ENCODE measurements at regions not wholly inside any gene's neighbourhood (a gene's known extent, or its start where the extent isn't known, plus 50 kb on each side); places are given as distances from the start of the nearest gene placed in this dataset.

- H3K9me2 ChIP-seq (ENCODE audit: insufficient read depth): no peaks in the 10 kb centered on the region
- ChIA-PET RAD21 (ENCODE audit: low non-redundant PET in 1 of 2, low total read pairs in 2 of 2, uncharacterized antibody in 2 of 2, unreplicated experiment in 2 of 2) (no interaction called here), CTCF (no interaction called here), POLR2A (no interaction called here)
- TF ChIP-seq, protein P1, sequence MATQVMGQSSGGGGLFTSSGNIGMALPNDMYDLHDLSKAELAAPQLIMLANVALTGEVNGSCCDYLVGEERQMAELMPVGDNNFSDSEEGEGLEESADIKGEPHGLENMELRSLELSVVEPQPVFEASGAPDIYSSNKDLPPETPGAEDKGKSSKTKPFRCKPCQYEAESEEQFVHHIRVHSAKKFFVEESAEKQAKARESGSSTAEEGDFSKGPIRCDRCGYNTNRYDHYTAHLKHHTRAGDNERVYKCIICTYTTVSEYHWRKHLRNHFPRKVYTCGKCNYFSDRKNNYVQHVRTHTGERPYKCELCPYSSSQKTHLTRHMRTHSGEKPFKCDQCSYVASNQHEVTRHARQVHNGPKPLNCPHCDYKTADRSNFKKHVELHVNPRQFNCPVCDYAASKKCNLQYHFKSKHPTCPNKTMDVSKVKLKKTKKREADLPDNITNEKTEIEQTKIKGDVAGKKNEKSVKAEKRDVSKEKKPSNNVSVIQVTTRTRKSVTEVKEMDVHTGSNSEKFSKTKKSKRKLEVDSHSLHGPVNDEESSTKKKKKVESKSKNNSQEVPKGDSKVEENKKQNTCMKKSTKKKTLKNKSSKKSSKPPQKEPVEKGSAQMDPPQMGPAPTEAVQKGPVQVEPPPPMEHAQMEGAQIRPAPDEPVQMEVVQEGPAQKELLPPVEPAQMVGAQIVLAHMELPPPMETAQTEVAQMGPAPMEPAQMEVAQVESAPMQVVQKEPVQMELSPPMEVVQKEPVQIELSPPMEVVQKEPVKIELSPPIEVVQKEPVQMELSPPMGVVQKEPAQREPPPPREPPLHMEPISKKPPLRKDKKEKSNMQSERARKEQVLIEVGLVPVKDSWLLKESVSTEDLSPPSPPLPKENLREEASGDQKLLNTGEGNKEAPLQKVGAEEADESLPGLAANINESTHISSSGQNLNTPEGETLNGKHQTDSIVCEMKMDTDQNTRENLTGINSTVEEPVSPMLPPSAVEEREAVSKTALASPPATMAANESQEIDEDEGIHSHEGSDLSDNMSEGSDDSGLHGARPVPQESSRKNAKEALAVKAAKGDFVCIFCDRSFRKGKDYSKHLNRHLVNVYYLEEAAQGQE (IDR thresholded peaks at IDR 0.05; ENCODE audit: low read depth): no peak
- TF ChIP-seq SIN3A (IDR thresholded peaks at IDR 0.05; ENCODE audit: low read depth) (no peak), EZH2 (IDR thresholded peaks at IDR 0.05) (no peak), ZNF274 (IDR thresholded peaks at IDR 0.05; ENCODE audit: low read depth, low read length) (no peak), CBX3 (IDR thresholded peaks at IDR 0.05; ENCODE audit: low read depth) (no peak), ZFX (IDR thresholded peaks at IDR 0.05) (no peak), SRF (IDR thresholded peaks at IDR 0.05; ENCODE audit: low read depth) (no peak), EGR1 (IDR thresholded peaks at IDR 0.05; ENCODE audit: low read depth) (no peak), ELF1 (IDR thresholded peaks at IDR 0.05; ENCODE audit: borderline replicate concordance, low read depth) (no peak)
- TF ChIP-seq, protein P2, sequence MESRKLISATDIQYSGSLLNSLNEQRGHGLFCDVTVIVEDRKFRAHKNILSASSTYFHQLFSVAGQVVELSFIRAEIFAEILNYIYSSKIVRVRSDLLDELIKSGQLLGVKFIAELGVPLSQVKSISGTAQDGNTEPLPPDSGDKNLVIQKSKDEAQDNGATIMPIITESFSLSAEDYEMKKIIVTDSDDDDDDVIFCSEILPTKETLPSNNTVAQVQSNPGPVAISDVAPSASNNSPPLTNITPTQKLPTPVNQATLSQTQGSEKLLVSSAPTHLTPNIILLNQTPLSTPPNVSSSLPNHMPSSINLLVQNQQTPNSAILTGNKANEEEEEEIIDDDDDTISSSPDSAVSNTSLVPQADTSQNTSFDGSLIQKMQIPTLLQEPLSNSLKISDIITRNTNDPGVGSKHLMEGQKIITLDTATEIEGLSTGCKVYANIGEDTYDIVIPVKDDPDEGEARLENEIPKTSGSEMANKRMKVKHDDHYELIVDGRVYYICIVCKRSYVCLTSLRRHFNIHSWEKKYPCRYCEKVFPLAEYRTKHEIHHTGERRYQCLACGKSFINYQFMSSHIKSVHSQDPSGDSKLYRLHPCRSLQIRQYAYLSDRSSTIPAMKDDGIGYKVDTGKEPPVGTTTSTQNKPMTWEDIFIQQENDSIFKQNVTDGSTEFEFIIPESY (IDR thresholded peaks at IDR 0.05; ENCODE audit: extremely low read depth, insufficient replicate concordance, low read length): no peak
- TF ChIP-seq, protein P3, sequence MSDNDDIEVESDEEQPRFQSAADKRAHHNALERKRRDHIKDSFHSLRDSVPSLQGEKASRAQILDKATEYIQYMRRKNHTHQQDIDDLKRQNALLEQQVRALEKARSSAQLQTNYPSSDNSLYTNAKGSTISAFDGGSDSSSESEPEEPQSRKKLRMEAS (IDR thresholded peaks at IDR 0.05): no peak
- no peaks in the 10 kb centered on the region for H3K79me2 ChIP-seq (ENCODE audit: insufficient read depth, low read length)
- DNase-seq (ENCODE audit: low read depth, low spot score) (no peak), ATAC-seq (no peak)
- intact Hi-C loops (cut with micrococcal nuclease): no loop called here
- no peak overlapping the region for H2AFZ ChIP-seq (ENCODE audit: low read depth, low read length, poor library complexity, severe bottlenecking)
- H3K9ac ChIP-seq (ENCODE audit: low read length): no peak overlapping the region
- no peaks in the 10 kb centered on the region for H3K36me3 ChIP-seq (ENCODE audit: control insufficient read depth in 1 of 2, insufficient read depth in 2 of 2, low read length in 2 of 2)
- no peak overlapping the region for H3K4me3 ChIP-seq (replicated peaks in 1 of 2; ENCODE audit: low read depth in 1 of 2, low read length in 2 of 2)
- no peak overlapping the region for H3K4me2 ChIP-seq (ENCODE audit: low read length)
- no peaks in the 10 kb centered on the region for H3K9me3 ChIP-seq (ENCODE audit: control insufficient read depth in 1 of 2, insufficient read depth in 1 of 2, low read depth in 1 of 2, low read length in 2 of 2)
- H3K4me1 ChIP-seq (ENCODE audit: control insufficient read depth in 1 of 2, insufficient read depth in 2 of 2, low read length in 2 of 2): no peaks in the 10 kb centered on the region
- BruUV-seq (replicated peaks): no TSS peak
- peaks cover 11% of the 10 kb centered on the region; the same call in 1 of the 2 replicates for H3K27me3 ChIP-seq (ENCODE audit: insufficient read depth, low read length)
- no peak overlapping the region for H3K27ac ChIP-seq (ENCODE audit: low read depth, low read length)
- no peaks in the 10 kb centered on the region for H4K20me1 ChIP-seq (ENCODE audit: insufficient read depth)
These were observed 785.6 kb downstream of the TBC1D22A start for GRCh38 chr22:47547881-47548650.
